Left renal pelvis (tissue), 4 donors: ENCODE measurements at regions not wholly inside any gene's neighbourhood (a gene's known extent, or its start where the extent isn't known, plus 50 kb on each side); places are given as distances from the start of the nearest gene placed in this dataset.
"Not testable (repeated sequence)": the region's sequence is repeated elsewhere in the genome, so short reads cannot be mapped to it uniquely, and the experiment has no call there.

Experiments used
- DNase-seq, 4 donors: peaks; one replicate each; pipeline ENCODE4 v3.0.0-alpha.2; 2013; ENCODE audit warnings: low read depth in 4 of 4, low spot score in 3 of 4

- no peak for DNase-seq
Observed at GRCh38 chr12:127934409-127934808, 332.6 kb upstream of the TMEM132C start.

- DNase-seq, result no peak
Observed at GRCh38 chr12:127936463-127936862, 330.5 kb upstream of the TMEM132C start.

- DNase-seq, result no peak
Observed at GRCh38 chr12:127941332-127941731, 325.6 kb upstream of the TMEM132C start.

GRCh38 chr12:127942981-127943380 is 324.0 kb upstream of the TMEM132C start:
- no peak for DNase-seq

GRCh38 chr12:127943481-127944210 is 323.3 kb upstream of the TMEM132C start:
- no peak for DNase-seq

- no peak for DNase-seq
Observed at GRCh38 chr12:127944211-127944899, 322.6 kb upstream of the TMEM132C start.

- DNase-seq, result no peak
Observed at GRCh38 chr12:127957001-127957660, 309.8 kb upstream of the TMEM132C start.

- no peak for DNase-seq
Observed at GRCh38 chr12:127962303-127962702, 304.7 kb upstream of the TMEM132C start.

GRCh38 chr12:127963933-127964332 is 303.0 kb upstream of the TMEM132C start:
- no peak for DNase-seq

- DNase-seq, result no peak
Observed at GRCh38 chr12:127964717-127965116, 302.3 kb upstream of the TMEM132C start.

- DNase-seq, result no peak
Observed at GRCh38 chr12:127966331-127966730, 300.6 kb upstream of the TMEM132C start.

- DNase-seq, result no peak
Observed at GRCh38 chr12:127970491-127970890, 296.5 kb upstream of the TMEM132C start.

- no peak for DNase-seq
Observed at GRCh38 chr12:127980585-127980984, 286.4 kb upstream of the TMEM132C start.

- no peak for DNase-seq
Observed at GRCh38 chr12:127981875-127982274, 285.1 kb upstream of the TMEM132C start.

GRCh38 chr12:127983213-127983791 is 283.7 kb upstream of the TMEM132C start:
- DNase-seq, result not testable (repeated sequence)

GRCh38 chr12:127984386-127985055 is 282.4 kb upstream of the TMEM132C start:
- DNase-seq, result no peak

- no peak for DNase-seq
Observed at GRCh38 chr12:127987199-127987901, 279.6 kb upstream of the TMEM132C start.

GRCh38 chr12:127991485-127991884 is 275.5 kb upstream of the TMEM132C start:
- no peak for DNase-seq

GRCh38 chr12:127998988-127999387 is 268.0 kb upstream of the TMEM132C start:
- no peak for DNase-seq

GRCh38 chr12:128004383-128004938 is 262.5 kb upstream of the TMEM132C start:
- DNase-seq, result no peak
